Trophoblast cell (in vitro differentiated cells and primary cell): ENCODE measurements at regions not wholly inside any gene's neighbourhood (a gene's known extent, or its start where the extent isn't known, plus 50 kb on each side); places are given as distances from the start of the nearest gene placed in this dataset.

Experiments used
- DNase-seq, 2 donors: peaks; one replicate each; pipeline ENCODE4 v3.0.0-alpha.2; 2016
- H2AFZ ChIP-seq: 2 replicates; pipeline ENCODE4 v1.6.1; 2013; ENCODE audit warnings: low read length, moderate library complexity, mild to moderate bottlenecking; ENCODE audit not compliant: insufficient read depth, poor library complexity
- H2AK5ac ChIP-seq: 2 replicates; pipeline ENCODE4 v1.6.1; 2013; ENCODE audit warnings: mild to moderate bottlenecking, low read length
- H2BK120ac ChIP-seq: 2 replicates; pipeline ENCODE4 v1.6.1; 2013; ENCODE audit warnings: low read length, mild to moderate bottlenecking, moderate library complexity; ENCODE audit not compliant: insufficient read depth, poor library complexity
- H2BK12ac ChIP-seq: 2 replicates; pipeline ENCODE4 v1.6.1; 2013; ENCODE audit warnings: mild to moderate bottlenecking, low read length, moderate library complexity
- H2BK5ac ChIP-seq: 2 replicates; pipeline ENCODE4 v1.6.1; 2013; ENCODE audit warnings: low read length, low read depth, moderate library complexity, mild to moderate bottlenecking; ENCODE audit not compliant: poor library complexity
- H3K14ac ChIP-seq: 2 replicates; pipeline ENCODE4 v1.6.1; 2013; ENCODE audit warnings: mild to moderate bottlenecking, low read length
- H3K18ac ChIP-seq: 2 replicates; pipeline ENCODE4 v1.6.1; 2013; ENCODE audit warnings: mild to moderate bottlenecking, low read length
- H3K23ac ChIP-seq: 2 replicates; pipeline ENCODE4 v1.6.1; 2013; ENCODE audit warnings: low read length
- H3K27ac ChIP-seq: 2 replicates; pipeline ENCODE4 v1.5.1; 2013; ENCODE audit warnings: low read depth, mild to moderate bottlenecking, inconsistent platforms, low read length, moderate library complexity
- H3K27me3 ChIP-seq: 2 replicates; pipeline ENCODE4 v1.6.1; 2013; ENCODE audit warnings: inconsistent platforms, mild to moderate bottlenecking, low read length, moderate library complexity; ENCODE audit not compliant: insufficient read depth
- H3K36me3 ChIP-seq, 2 experiments: 1 replicate in 1 of 2; 2 replicates in 1 of 2; pipeline ENCODE4 v1.6.1; 2013; ENCODE audit warnings: low read length in 2 of 2, mild to moderate bottlenecking in 2 of 2, moderate library complexity in 1 of 2; ENCODE audit not compliant: insufficient read depth in 2 of 2, control insufficient read depth in 1 of 2
- H3K4ac ChIP-seq: 2 replicates; pipeline ENCODE4 v1.6.1; 2013; ENCODE audit warnings: low read depth, mild to moderate bottlenecking, low read length, moderate library complexity
- H3K4me1 ChIP-seq, 2 experiments: 1 replicate in 1 of 2; 2 replicates in 1 of 2; pipeline ENCODE4 v1.6.1; 2013; ENCODE audit warnings: low read length in 2 of 2, mild to moderate bottlenecking in 2 of 2, moderate library complexity in 1 of 2; ENCODE audit not compliant: insufficient read depth in 2 of 2, control insufficient read depth in 1 of 2
- H3K4me2 ChIP-seq: 2 replicates; pipeline ENCODE4 v1.6.1; 2013; ENCODE audit warnings: inconsistent platforms, mild to moderate bottlenecking, low read length, moderate library complexity
- H3K4me3 ChIP-seq: 2 replicates; pipeline ENCODE4 v1.5.1; 2013; ENCODE audit warnings: mild to moderate bottlenecking, low read depth, low read length, inconsistent platforms
- H3K79me1 ChIP-seq: one replicate; pipeline ENCODE4 v1.6.1; 2013; ENCODE audit warnings: low read length
- H3K79me2 ChIP-seq: 2 replicates; pipeline ENCODE4 v1.6.1; 2013; ENCODE audit warnings: low read length, mild to moderate bottlenecking; ENCODE audit not compliant: control insufficient read depth, insufficient read depth, poor library complexity
- H3K9ac ChIP-seq: 2 replicates; pipeline ENCODE4 v1.6.1; 2013; ENCODE audit warnings: mild to moderate bottlenecking, low read length
- H3K9me3 ChIP-seq: 2 replicates; pipeline ENCODE4 v1.6.1; 2013; ENCODE audit warnings: low read depth, mild to moderate bottlenecking, control low read depth, inconsistent platforms, low read length; ENCODE audit not compliant: insufficient read depth
- H4K12ac ChIP-seq: 2 replicates; pipeline ENCODE4 v1.6.1; 2013; ENCODE audit warnings: low read depth, mild to moderate bottlenecking, low read length, moderate library complexity
- H4K8ac ChIP-seq: 2 replicates; pipeline ENCODE4 v1.6.1; 2013; ENCODE audit warnings: low read depth, mild to moderate bottlenecking, low read length, moderate library complexity
- H4K91ac ChIP-seq: one replicate; pipeline ENCODE4 v1.6.1; 2013; ENCODE audit warnings: low read depth, mild to moderate bottlenecking, low read length, moderate library complexity
- WGBS: extraction: QIAGEN DNeasy Blood & Tissue Kit; methylation state at CpG from one replicate; pipeline ENCODE4 v1.1.7; 2013; ENCODE audit warnings: missing lambda C conversion rate; ENCODE audit not compliant: insufficient read length, insufficient coverage; ENCODE audit errors: extremely low coverage; 5-methylcytosine and 5-hydroxymethylcytosine counted together

- H2AFZ ChIP-seq = no peak overlapping the region
- no peak overlapping the region for H4K91ac ChIP-seq
- no peak overlapping the region for H3K4me3 ChIP-seq
- H2BK5ac ChIP-seq = no peak overlapping the region
- no peak overlapping the region for H2BK120ac ChIP-seq
- no peak overlapping the region for H3K4ac ChIP-seq
- no peaks in the 10 kb centered on the region for H3K79me1 ChIP-seq
- no peak overlapping the region for H3K27ac ChIP-seq
- H3K9me3 ChIP-seq = no peaks in the 10 kb centered on the region
- no peak overlapping the region for H3K18ac ChIP-seq
- H3K36me3 ChIP-seq = no peaks in the 10 kb centered on the region
- no peaks in the 10 kb centered on the region for H3K4me1 ChIP-seq
- no peaks in the 10 kb centered on the region for H3K79me2 ChIP-seq
- peak in 1 of 2 donors; percentile 42 for DNase-seq
- no peak overlapping the region for H4K12ac ChIP-seq
- no peak overlapping the region for H3K23ac ChIP-seq
- H3K27me3 ChIP-seq = no peaks in the 10 kb centered on the region
- H3K4me2 ChIP-seq = no peak overlapping the region
- no CpG with 5 or more reads among the region's 5 CpGs for WGBS
- H2AK5ac ChIP-seq = no peak overlapping the region
- no peak overlapping the region for H3K14ac ChIP-seq
- H2BK12ac ChIP-seq = no peak overlapping the region
- H3K9ac ChIP-seq = no peak overlapping the region
- H4K8ac ChIP-seq = no peak overlapping the region
These were observed 140.2 kb upstream of the AHR start for GRCh38 chr7:17158261-17158660.

DNA sequence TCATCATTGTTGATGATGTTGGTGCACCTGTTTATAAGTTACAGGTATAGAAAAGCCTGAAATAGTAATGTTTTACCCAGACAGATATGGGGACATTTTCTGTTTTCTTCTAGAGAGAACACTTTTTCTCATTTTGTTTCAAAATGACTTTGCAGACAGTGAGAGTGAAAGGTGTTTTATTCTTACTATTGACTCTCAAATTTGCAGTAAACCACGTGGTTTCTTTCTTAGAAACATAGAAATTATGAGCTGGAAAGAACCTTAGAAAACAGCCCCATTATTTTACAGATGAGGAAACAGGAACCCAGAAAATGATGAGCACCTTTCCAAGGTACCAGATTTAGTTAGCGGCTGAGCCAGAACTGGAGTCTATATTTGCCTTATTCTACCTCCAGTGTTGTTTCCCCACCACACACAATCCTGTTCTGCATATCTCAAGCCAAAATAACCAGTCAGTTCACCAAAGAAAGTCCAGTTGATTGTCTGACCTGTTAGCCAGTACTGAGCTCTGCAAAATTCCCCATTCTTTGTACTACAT is 138.9 kb upstream of the AHR start:
- H3K27ac ChIP-seq = no peak overlapping the region
- H2BK5ac ChIP-seq = no peak overlapping the region
- no peak overlapping the region for H3K14ac ChIP-seq
- no peaks in the 10 kb centered on the region for H3K9me3 ChIP-seq
- no peak overlapping the region for H2BK120ac ChIP-seq
- no peak overlapping the region for H3K23ac ChIP-seq
- H2BK12ac ChIP-seq = no peak overlapping the region
- no peak overlapping the region for H3K9ac ChIP-seq
- no peak overlapping the region for H2AK5ac ChIP-seq
- no peak overlapping the region for H3K4me2 ChIP-seq
- H3K4me1 ChIP-seq = no peaks in the 10 kb centered on the region
- H3K36me3 ChIP-seq = no peaks in the 10 kb centered on the region
- H3K27me3 ChIP-seq = no peaks in the 10 kb centered on the region
- no peak overlapping the region for H4K8ac ChIP-seq
- H3K4me3 ChIP-seq = no peak overlapping the region
- no peaks in the 10 kb centered on the region for H3K79me1 ChIP-seq
- H2AFZ ChIP-seq = no peak overlapping the region
- no peak overlapping the region for H3K4ac ChIP-seq
- H3K18ac ChIP-seq = no peak overlapping the region
- H4K12ac ChIP-seq = no peak overlapping the region
- no peaks in the 10 kb centered on the region for H3K79me2 ChIP-seq
- H4K91ac ChIP-seq = no peak overlapping the region
- DNase-seq = no peak
- no CpG with 5 or more reads among the region's 2 CpGs for WGBS

- no peak overlapping the region for H3K23ac ChIP-seq
- no peak overlapping the region for H2BK5ac ChIP-seq
- no peak overlapping the region for H3K9ac ChIP-seq
- H3K9me3 ChIP-seq = no peaks in the 10 kb centered on the region
- no peaks in the 10 kb centered on the region for H3K27me3 ChIP-seq
- DNase-seq = no peak
- H3K79me2 ChIP-seq = no peaks in the 10 kb centered on the region
- no peak overlapping the region for H4K91ac ChIP-seq
- no peak overlapping the region for H2AFZ ChIP-seq
- no peak overlapping the region for H3K18ac ChIP-seq
- no peak overlapping the region for H3K4me2 ChIP-seq
- H2AK5ac ChIP-seq = no peak overlapping the region
- no peak overlapping the region for H2BK12ac ChIP-seq
- H3K14ac ChIP-seq = no peak overlapping the region
- no peaks in the 10 kb centered on the region for H3K36me3 ChIP-seq
- no peak overlapping the region for H4K12ac ChIP-seq
- H3K4me3 ChIP-seq = no peak overlapping the region
- H3K79me1 ChIP-seq = no peaks in the 10 kb centered on the region
- WGBS = no CpG with 5 or more reads among the region's 4 CpGs
- H2BK120ac ChIP-seq = no peak overlapping the region
- H3K4ac ChIP-seq = no peak overlapping the region
- no peak overlapping the region for H4K8ac ChIP-seq
- H3K4me1 ChIP-seq = no peaks in the 10 kb centered on the region
- no peak overlapping the region for H3K27ac ChIP-seq
These were observed 131.6 kb upstream of the AHR start for GRCh38 chr7:17166824-17167379.

GRCh38 chr7:17168416-17168815 is 130.0 kb upstream of the AHR start:
- peaks cover 0 to 1% of the 10 kb centered on the region in 2 experiments for H3K4me1 ChIP-seq
- H3K36me3 ChIP-seq = no peaks in the 10 kb centered on the region
- H3K4me3 ChIP-seq = no peak overlapping the region

More at GRCh38 chr7:17168416-17168815, 130.0 kb upstream of the AHR start:
- H2AFZ ChIP-seq = no peak overlapping the region
- no peak overlapping the region for H2BK120ac ChIP-seq
- H3K4ac ChIP-seq = no peak overlapping the region
- no peak overlapping the region for H3K14ac ChIP-seq
- H2AK5ac ChIP-seq = no peak overlapping the region
- H3K27ac ChIP-seq = no peak overlapping the region
- H3K23ac ChIP-seq = no peak overlapping the region
- H4K8ac ChIP-seq = no peak overlapping the region
- H3K79me1 ChIP-seq = no peaks in the 10 kb centered on the region
- no peak overlapping the region for H3K9ac ChIP-seq
- DNase-seq = no peak
- H3K79me2 ChIP-seq = no peaks in the 10 kb centered on the region
- no peak overlapping the region for H4K12ac ChIP-seq
- H2BK5ac ChIP-seq = no peak overlapping the region
- no peak overlapping the region for H2BK12ac ChIP-seq
- no peaks in the 10 kb centered on the region for H3K27me3 ChIP-seq
- WGBS = no CpG with 5 or more reads among the region's 2 CpGs
- H3K9me3 ChIP-seq = no peaks in the 10 kb centered on the region
- H3K4me2 ChIP-seq = no peak overlapping the region
- no peak overlapping the region for H3K18ac ChIP-seq
- H4K91ac ChIP-seq = no peak overlapping the region
